ENCODE measurements at regions not wholly inside any gene's neighbourhood (a gene's known extent, or its start where the extent isn't known, plus 50 kb on each side); places are given as distances from the start of the nearest gene placed in this dataset.

- DNase-seq (ENCODE audit: low spot score), result no peak
- Histone ChIP-seq H3K27ac (no peak overlapping the region), H3K4me3 (no peak overlapping the region)
- no peak for TF ChIP-seq CTCF (IDR thresholded peaks at IDR 0.05)
These were observed 518.8 kb upstream of the ZNF385D start for GRCh38 chr3:22269831-22270230.

- DNase-seq (ENCODE audit: low spot score), result no peak
- Histone ChIP-seq H3K27ac (no peak overlapping the region), H3K4me3 (no peak overlapping the region)
- TF ChIP-seq CTCF (IDR thresholded peaks at IDR 0.05), result no peak
These were observed 525.3 kb upstream of the ZNF385D start for GRCh38 chr3:22276351-22276750.

GRCh38 chr3:22284559-22284958 lies 533.5 kb upstream of the ZNF385D start:
- Histone ChIP-seq H3K4me3 (no peak overlapping the region), H3K27ac (no peak overlapping the region)
- TF ChIP-seq CTCF (IDR thresholded peaks at IDR 0.05), result no peak
- DNase-seq (ENCODE audit: low spot score), result no peak

GRCh38 chr3:22288756-22289155 lies 537.7 kb upstream of the ZNF385D start:
- TF ChIP-seq CTCF (IDR thresholded peaks at IDR 0.05), result no peak
- no peak overlapping the region for H3K27ac ChIP-seq
- no peak overlapping the region for H3K4me3 ChIP-seq
- no peak for DNase-seq (ENCODE audit: low spot score)

GRCh38 chr3:22292681-22293080 lies 541.7 kb upstream of the ZNF385D start:
- DNase-seq (ENCODE audit: low spot score), result no peak
- Histone ChIP-seq H3K4me3 (no peak overlapping the region), H3K27ac (no peak overlapping the region)
- no peak for TF ChIP-seq CTCF (IDR thresholded peaks at IDR 0.05)

- H3K27ac ChIP-seq, result no peak overlapping the region
- no peak for DNase-seq (ENCODE audit: low spot score)
- no peak for TF ChIP-seq CTCF (IDR thresholded peaks at IDR 0.05)
- H3K4me3 ChIP-seq, result no peak overlapping the region
These were observed 545.6 kb upstream of the ZNF385D start for GRCh38 chr3:22296601-22297000.

GRCh38 chr3:22297436-22297835 lies 546.4 kb upstream of the ZNF385D start:
- no peak for DNase-seq (ENCODE audit: low spot score)
- no peak for TF ChIP-seq CTCF (IDR thresholded peaks at IDR 0.05)
- Histone ChIP-seq H3K27ac (no peak overlapping the region), H3K4me3 (no peak overlapping the region)
